OCI-LY3 (cell line): ENCODE measurements at regions not wholly inside any gene's neighbourhood (a gene's known extent, or its start where the extent isn't known, plus 50 kb on each side); places are given as distances from the start of the nearest gene placed in this dataset.
"Not testable (repeated sequence)": the region's sequence is repeated elsewhere in the genome, so short reads cannot be mapped to it uniquely, and the experiment has no call there.

Experiments
- H2AFZ ChIP-seq: fragments of 200-600, 300-600 bp; shearing (Covaris generic); 2 replicates; pipeline ENCODE4 v1.6.0; 2014; ENCODE audit warnings: antibody characterized with exemption, low read depth, low read length
- H3K27ac ChIP-seq: fragments of 200-600, 300-600 bp; sonication (generic); 2 replicates; pipeline ENCODE4 v1.5.1; 2014; ENCODE audit warnings: mild to moderate bottlenecking, low read length, moderate library complexity, mixed read lengths
- H3K27me3 ChIP-seq: fragments of 200-600, 300-600 bp; sonication (generic); 2 replicates; pipeline ENCODE4 v1.6.1; 2014; ENCODE audit warnings: low read depth, low read length, mixed read lengths
- H3K36me3 ChIP-seq: fragments of 200-600, 300-600 bp; sonication (generic); replicated peaks from 2 replicates; pipeline ENCODE3; 2014; ENCODE audit warnings: low read depth, low read length, mixed read lengths
- H3K4me1 ChIP-seq: fragments of 300-600, 200-600 bp; sonication (generic); 2 replicates; pipeline ENCODE4 v1.6.1; 2014; ENCODE audit warnings: low read length, mixed read lengths
- H3K4me2 ChIP-seq: fragments of 200-600, 300-600 bp; sonication (generic); 2 replicates; pipeline ENCODE4 v1.6.1; 2014; ENCODE audit warnings: low read length, mixed read lengths
- H3K4me3 ChIP-seq: fragments of 300-600, 200-600 bp; sonication (generic); 2 replicates; pipeline ENCODE4 v1.5.1; 2014; ENCODE audit warnings: antibody characterized with exemption, mild to moderate bottlenecking, low read length, moderate library complexity
- H3K79me2 ChIP-seq: fragments of 300-600, 200-600 bp; shearing (Covaris generic); 2 replicates; pipeline ENCODE4 v1.6.1; 2014; ENCODE audit warnings: mild to moderate bottlenecking, low read length, mixed read lengths
- H3K9ac ChIP-seq: fragments of 300-600, 200-600 bp; shearing (Covaris generic); 2 replicates; pipeline ENCODE4 v1.6.0; 2014; ENCODE audit warnings: mild to moderate bottlenecking, low read length, moderate library complexity
- H3K9me3 ChIP-seq: fragments of 200-600, 300-600 bp; shearing (Covaris generic); 2 replicates; pipeline ENCODE4 v1.6.1; 2014; ENCODE audit warnings: low read length, mixed read lengths; ENCODE audit not compliant: insufficient read depth
- H4K20me1 ChIP-seq: fragments of 200-600, 300-600 bp; sonication (generic); 2 replicates; pipeline ENCODE4 v1.6.1; 2016; ENCODE audit warnings: low read length, mixed read lengths; ENCODE audit not compliant: insufficient read depth

GRCh38 chr1:146670832-146671566, 267.1 kb upstream of the NBPF12 start:
- not testable (repeated sequence) for H2AFZ ChIP-seq, H3K27me3 ChIP-seq, H3K79me2 ChIP-seq, H3K4me1 ChIP-seq, H3K4me2 ChIP-seq, H3K27ac ChIP-seq, H3K9me3 ChIP-seq, H3K9ac ChIP-seq, H3K4me3 ChIP-seq, H4K20me1 ChIP-seq, H3K36me3 ChIP-seq

- H3K4me2 ChIP-seq, H4K20me1 ChIP-seq, H3K27me3 ChIP-seq: not testable (repeated sequence)
Observed at GRCh38 chr1:146666275-146666674, 271.8 kb upstream of the NBPF12 start.

GRCh38 chr1:146660242-146660641, 277.9 kb upstream of the NBPF12 start:
- H3K27me3 ChIP-seq, H4K20me1 ChIP-seq, H2AFZ ChIP-seq, H3K9ac ChIP-seq, H3K4me2 ChIP-seq, H3K4me1 ChIP-seq, H3K4me3 ChIP-seq, H3K9me3 ChIP-seq, H3K36me3 ChIP-seq, H3K27ac ChIP-seq, H3K79me2 ChIP-seq: not testable (repeated sequence)

More at GRCh38 chr1:146666275-146666674, 271.8 kb upstream of the NBPF12 start:
- not testable (repeated sequence) for H3K79me2 ChIP-seq, H3K27ac ChIP-seq, H3K36me3 ChIP-seq, H3K9me3 ChIP-seq, H2AFZ ChIP-seq, H3K4me3 ChIP-seq, H3K9ac ChIP-seq, H3K4me1 ChIP-seq

- not testable (repeated sequence) for H3K9ac ChIP-seq, H2AFZ ChIP-seq
Observed at GRCh38 chr1:146656356-146657060, 281.6 kb upstream of the NBPF12 start.

GRCh38 chr1:146654763-146655162, 283.4 kb upstream of the NBPF12 start:
- not testable (repeated sequence) for H3K27ac ChIP-seq, H3K36me3 ChIP-seq, H3K27me3 ChIP-seq, H3K9ac ChIP-seq, H3K79me2 ChIP-seq, H3K9me3 ChIP-seq, H3K4me3 ChIP-seq, H3K4me1 ChIP-seq, H2AFZ ChIP-seq, H4K20me1 ChIP-seq, H3K4me2 ChIP-seq

More at GRCh38 chr1:146656356-146657060, 281.6 kb upstream of the NBPF12 start:
- not testable (repeated sequence) for H3K27ac ChIP-seq, H3K9me3 ChIP-seq, H3K36me3 ChIP-seq, H3K4me2 ChIP-seq, H3K4me1 ChIP-seq, H3K4me3 ChIP-seq, H4K20me1 ChIP-seq, H3K79me2 ChIP-seq, H3K27me3 ChIP-seq

GRCh38 chr1:146645978-146646604, 292.0 kb upstream of the NBPF12 start:
- H3K9me3 ChIP-seq, H3K27ac ChIP-seq, H2AFZ ChIP-seq, H4K20me1 ChIP-seq, H3K4me3 ChIP-seq, H3K79me2 ChIP-seq, H3K4me2 ChIP-seq, H3K27me3 ChIP-seq, H3K9ac ChIP-seq, H3K36me3 ChIP-seq, H3K4me1 ChIP-seq: not testable (repeated sequence)

GRCh38 chr1:146641534-146641933, 296.6 kb upstream of the NBPF12 start:
- not testable (repeated sequence) for H3K79me2 ChIP-seq, H3K4me1 ChIP-seq, H3K36me3 ChIP-seq, H3K27ac ChIP-seq, H3K9ac ChIP-seq, H3K4me3 ChIP-seq, H4K20me1 ChIP-seq, H3K9me3 ChIP-seq, H3K4me2 ChIP-seq, H3K27me3 ChIP-seq, H2AFZ ChIP-seq

GRCh38 chr1:146640671-146641070, 297.5 kb upstream of the NBPF12 start:
- H3K4me3 ChIP-seq, H3K79me2 ChIP-seq, H3K27me3 ChIP-seq, H4K20me1 ChIP-seq, H3K27ac ChIP-seq, H3K4me2 ChIP-seq, H2AFZ ChIP-seq, H3K4me1 ChIP-seq, H3K36me3 ChIP-seq, H3K9me3 ChIP-seq, H3K9ac ChIP-seq: not testable (repeated sequence)

GRCh38 chr1:146630302-146630701, 307.8 kb upstream of the NBPF12 start:
- not testable (repeated sequence) for H3K79me2 ChIP-seq, H3K9me3 ChIP-seq, H3K36me3 ChIP-seq, H3K4me3 ChIP-seq, H3K9ac ChIP-seq, H3K27ac ChIP-seq, H3K27me3 ChIP-seq, H3K4me2 ChIP-seq, H4K20me1 ChIP-seq, H2AFZ ChIP-seq, H3K4me1 ChIP-seq
